ENCODE measurements at regions not wholly inside any gene's neighbourhood (a gene's known extent, or its start where the extent isn't known, plus 50 kb on each side); places are given as distances from the start of the nearest gene placed in this dataset.

- intact Hi-C loops (cut with DNase I): no loop called here
- DNase-seq (no peak), ATAC-seq (no peak)
- H3K36me3 ChIP-seq (ENCODE audit: insufficient read depth in 1 of 2, low read depth in 1 of 2): no peaks in the 10 kb centered on the region
- TF ChIP-seq CTCF (IDR thresholded peaks at IDR 0.05): no peak
- H3K9me3 ChIP-seq: no peaks in the 10 kb centered on the region
- no peak overlapping the region for H3K27ac ChIP-seq
- H3K4me3 ChIP-seq: no peak overlapping the region
- H3K4me1 ChIP-seq: no peaks in the 10 kb centered on the region
- peaks cover 0 to 30% (median 0%) of the 10 kb centered on the region in 3 donors for H3K27me3 ChIP-seq (ENCODE audit: insufficient read depth in 3 of 3, low read length in 2 of 3)
- 86 to 95% (median 88%) methylated on average over 9 of the region's 9 CpGs for WGBS, 3 donors
Observed at GRCh38 chrX:104306180-104306579, 51.4 kb upstream of the ESX1 start.

Data from psoas muscle (tissue), 7 donors.